GM12875 (cell line): ENCODE measurements at regions not wholly inside any gene's neighbourhood (a gene's known extent, or its start where the extent isn't known, plus 50 kb on each side); places are given as distances from the start of the nearest gene placed in this dataset.
"Not testable (repeated sequence)": the region's sequence is repeated elsewhere in the genome, so short reads cannot be mapped to it uniquely, and the experiment has no call there.

Experiments used
- H3K4me3 ChIP-seq: one replicate; pipeline ENCODE4 v1.5.1; 2011; ENCODE audit warnings: low read depth, low read length, control low read depth
- TF ChIP-seq, protein P1 (sequence below): IDR thresholded peaks from 2 replicates; pipeline ENCODE4 v1.5.1; 2011; ENCODE audit warnings: low read depth, mild to moderate bottlenecking, control low read depth, inconsistent platforms, low read length, moderate library complexity, borderline replicate concordance; ENCODE audit not compliant: insufficient read depth

- TF ChIP-seq, protein P1, sequence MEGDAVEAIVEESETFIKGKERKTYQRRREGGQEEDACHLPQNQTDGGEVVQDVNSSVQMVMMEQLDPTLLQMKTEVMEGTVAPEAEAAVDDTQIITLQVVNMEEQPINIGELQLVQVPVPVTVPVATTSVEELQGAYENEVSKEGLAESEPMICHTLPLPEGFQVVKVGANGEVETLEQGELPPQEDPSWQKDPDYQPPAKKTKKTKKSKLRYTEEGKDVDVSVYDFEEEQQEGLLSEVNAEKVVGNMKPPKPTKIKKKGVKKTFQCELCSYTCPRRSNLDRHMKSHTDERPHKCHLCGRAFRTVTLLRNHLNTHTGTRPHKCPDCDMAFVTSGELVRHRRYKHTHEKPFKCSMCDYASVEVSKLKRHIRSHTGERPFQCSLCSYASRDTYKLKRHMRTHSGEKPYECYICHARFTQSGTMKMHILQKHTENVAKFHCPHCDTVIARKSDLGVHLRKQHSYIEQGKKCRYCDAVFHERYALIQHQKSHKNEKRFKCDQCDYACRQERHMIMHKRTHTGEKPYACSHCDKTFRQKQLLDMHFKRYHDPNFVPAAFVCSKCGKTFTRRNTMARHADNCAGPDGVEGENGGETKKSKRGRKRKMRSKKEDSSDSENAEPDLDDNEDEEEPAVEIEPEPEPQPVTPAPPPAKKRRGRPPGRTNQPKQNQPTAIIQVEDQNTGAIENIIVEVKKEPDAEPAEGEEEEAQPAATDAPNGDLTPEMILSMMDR: no peak
- H3K4me3 ChIP-seq: no peak overlapping the region
These were observed 193.1 kb downstream of the OTOL1 start for GRCh38 chr3:161689584-161690298.

DNA sequence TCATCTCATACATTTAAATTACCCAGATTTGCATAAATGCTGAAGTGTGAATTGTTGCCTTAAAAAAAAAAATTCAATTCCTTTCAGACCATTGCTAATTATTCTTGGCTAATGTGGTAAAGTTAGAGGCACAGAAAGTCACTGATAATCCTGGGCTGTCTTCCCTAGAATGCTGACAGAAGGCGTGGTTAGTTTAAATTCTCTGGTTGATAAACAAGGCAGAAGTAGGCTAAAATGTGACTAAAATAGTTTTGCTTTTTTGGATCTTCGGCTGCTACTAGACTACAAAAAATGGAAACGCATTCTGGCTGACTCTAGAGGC, 193.7 kb downstream of the OTOL1 start:
- H3K4me3 ChIP-seq: no peak overlapping the region
- TF ChIP-seq, protein P1: no peak

GRCh38 chr3:161691677-161692076, 195.1 kb downstream of the OTOL1 start:
- TF ChIP-seq, protein P1: no peak
- no peak overlapping the region for H3K4me3 ChIP-seq

GRCh38 chr3:161694682-161695564, 198.3 kb downstream of the OTOL1 start:
- TF ChIP-seq, protein P1: no peak
- H3K4me3 ChIP-seq: no peak overlapping the region

DNA sequence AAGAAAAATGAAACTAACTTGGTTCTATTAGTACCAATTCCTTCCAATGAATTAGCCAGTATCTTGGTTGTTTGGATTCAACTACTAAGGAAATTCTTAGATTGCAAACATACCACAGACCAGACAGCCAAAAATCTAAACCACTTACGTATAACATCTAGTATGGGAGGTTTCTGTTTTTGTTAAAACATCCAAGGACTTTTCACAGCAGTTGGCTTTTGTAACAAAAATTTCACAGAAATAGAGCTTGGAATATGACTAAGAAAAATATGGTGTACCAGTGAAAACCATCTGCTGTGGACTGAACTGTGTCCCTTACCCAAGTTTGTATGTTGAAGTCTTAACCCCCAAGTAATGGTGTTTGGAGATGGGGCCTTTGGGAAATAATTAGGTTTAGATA, 199.2 kb downstream of the OTOL1 start:
- H3K4me3 ChIP-seq: no peak overlapping the region
- TF ChIP-seq, protein P1: no peak

GRCh38 chr3:161700998-161701397, 204.4 kb downstream of the OTOL1 start:
- H3K4me3 ChIP-seq: no peak overlapping the region
- TF ChIP-seq, protein P1: no peak

- H3K4me3 ChIP-seq: not testable (repeated sequence)
These were observed 210.6 kb downstream of the OTOL1 start for GRCh38 chr3:161707253-161707652.
